Stomach smooth muscle (tissue), 2 donors: ENCODE measurements at regions not wholly inside any gene's neighbourhood (a gene's known extent, or its start where the extent isn't known, plus 50 kb on each side); places are given as distances from the start of the nearest gene placed in this dataset.

Source experiments
- H3K27ac ChIP-seq: one replicate; pipeline ENCODE4 v1.7.0; 2013; ENCODE audit warnings: mild to moderate bottlenecking, low read length, inconsistent platforms
- H3K27me3 ChIP-seq, 2 donors: one replicate each; pipeline ENCODE4 v1.7.0; 2013; ENCODE audit warnings: low read length in 2 of 2; ENCODE audit not compliant: insufficient read depth in 2 of 2, control insufficient read depth in 1 of 2
- H3K36me3 ChIP-seq, 2 donors: one replicate each; pipeline ENCODE4 v1.7.0; 2013; ENCODE audit warnings: low read length in 2 of 2; ENCODE audit not compliant: control insufficient read depth in 2 of 2, insufficient read depth in 2 of 2
- H3K4me1 ChIP-seq: one replicate; pipeline ENCODE4 v1.7.0; 2013; ENCODE audit warnings: low read length; ENCODE audit not compliant: control insufficient read depth, insufficient read depth
- H3K4me3 ChIP-seq, 2 donors: one replicate each; pipeline ENCODE4 v1.7.0; 2013; ENCODE audit warnings: low read length in 2 of 2
- H3K9ac ChIP-seq, 2 donors: one replicate each; pipeline ENCODE4 v1.7.0; 2013; ENCODE audit warnings: low read length in 2 of 2, mild to moderate bottlenecking in 1 of 2
- H3K9me3 ChIP-seq, 2 donors: one replicate each; pipeline ENCODE4 v1.7.0; 2013; ENCODE audit warnings: low read length in 2 of 2; ENCODE audit not compliant: control insufficient read depth in 2 of 2
- donor health status: healthy.
- donor health status: Pancreatic carcinoma.

- no peaks in the 10 kb centered on the region for H3K4me1 ChIP-seq
- no peak overlapping the region for H3K4me3 ChIP-seq
- no peak overlapping the region for H3K27ac ChIP-seq
- no peaks in the 10 kb centered on the region for H3K27me3 ChIP-seq
- no peaks in the 10 kb centered on the region for H3K36me3 ChIP-seq
- H3K9ac ChIP-seq, result no peak overlapping the region
- H3K9me3 ChIP-seq, result no peaks in the 10 kb centered on the region
Measured at GRCh38 chr16:79728048-79728922, 127.7 kb upstream of the MAF start.

- no peaks in the 10 kb centered on the region for H3K9me3 ChIP-seq
- no peak overlapping the region for H3K27ac ChIP-seq
- H3K4me1 ChIP-seq, result peaks cover under 1% of the 10 kb centered on the region
- H3K9ac ChIP-seq, result no peak overlapping the region
- H3K36me3 ChIP-seq, result no peaks in the 10 kb centered on the region
- no peak overlapping the region for H3K4me3 ChIP-seq
- H3K27me3 ChIP-seq, result no peaks in the 10 kb centered on the region
Measured at GRCh38 chr16:79726902-79727301, 126.4 kb upstream of the MAF start.

- Histone ChIP-seq H3K9me3 (no peaks in the 10 kb centered on the region), H3K4me3 (no peak overlapping the region), H3K27ac (no peak overlapping the region), H3K36me3 (no peaks in the 10 kb centered on the region), H3K27me3 (no peaks in the 10 kb centered on the region), H3K9ac (no peak overlapping the region), H3K4me1 (peaks cover 6% of the 10 kb centered on the region)
Measured at GRCh38 chr16:79725051-79725450, 124.5 kb upstream of the MAF start.

GRCh38 chr16:79723583-79724168 lies 123.1 kb upstream of the MAF start:
- Histone ChIP-seq H3K9ac (no peak overlapping the region), H3K27me3 (no peaks in the 10 kb centered on the region), H3K4me3 (no peak overlapping the region), H3K9me3 (no peaks in the 10 kb centered on the region), H3K27ac (no peak overlapping the region), H3K4me1 (peaks cover 6% of the 10 kb centered on the region), H3K36me3 (no peaks in the 10 kb centered on the region)

GRCh38 chr16:79721270-79721669 lies 120.7 kb upstream of the MAF start:
- Histone ChIP-seq H3K27ac (peak overlapping the region; percentile 31), H3K36me3 (no peaks in the 10 kb centered on the region), H3K9ac (no peak overlapping the region), H3K4me1 (peaks cover 6% of the 10 kb centered on the region), H3K27me3 (no peaks in the 10 kb centered on the region), H3K4me3 (no peak overlapping the region), H3K9me3 (no peaks in the 10 kb centered on the region)

- no peaks in the 10 kb centered on the region for H3K9me3 ChIP-seq
- H3K9ac ChIP-seq, result no peak overlapping the region
- no peak overlapping the region for H3K4me3 ChIP-seq
- no peaks in the 10 kb centered on the region for H3K36me3 ChIP-seq
- H3K27me3 ChIP-seq, result no peaks in the 10 kb centered on the region
- H3K27ac ChIP-seq, result no peak overlapping the region
- peaks cover 6% of the 10 kb centered on the region for H3K4me1 ChIP-seq
Measured at GRCh38 chr16:79717333-79718137, 117.0 kb upstream of the MAF start.

GRCh38 chr16:79716645-79717332 lies 116.3 kb upstream of the MAF start:
- Histone ChIP-seq H3K4me3 (no peak overlapping the region), H3K9ac (no peak overlapping the region), H3K27ac (no peak overlapping the region), H3K36me3 (no peaks in the 10 kb centered on the region), H3K9me3 (no peaks in the 10 kb centered on the region), H3K4me1 (peaks cover 4% of the 10 kb centered on the region), H3K27me3 (no peaks in the 10 kb centered on the region)

GRCh38 chr16:79715061-79715460 lies 114.5 kb upstream of the MAF start:
- Histone ChIP-seq H3K4me1 (no peaks in the 10 kb centered on the region), H3K9ac (no peak overlapping the region), H3K27ac (no peak overlapping the region), H3K36me3 (no peaks in the 10 kb centered on the region), H3K27me3 (no peaks in the 10 kb centered on the region), H3K9me3 (no peaks in the 10 kb centered on the region), H3K4me3 (no peak overlapping the region)

GRCh38 chr16:79714440-79714839 lies 113.9 kb upstream of the MAF start:
- no peaks in the 10 kb centered on the region for H3K4me1 ChIP-seq
- no peak overlapping the region for H3K27ac ChIP-seq
- H3K4me3 ChIP-seq, result no peak overlapping the region
- no peak overlapping the region for H3K9ac ChIP-seq
- no peaks in the 10 kb centered on the region for H3K9me3 ChIP-seq
- no peaks in the 10 kb centered on the region for H3K27me3 ChIP-seq
- no peaks in the 10 kb centered on the region for H3K36me3 ChIP-seq

GRCh38 chr16:79713609-79714309 lies 113.2 kb upstream of the MAF start:
- H3K27me3 ChIP-seq, result no peaks in the 10 kb centered on the region
- no peaks in the 10 kb centered on the region for H3K4me1 ChIP-seq
- no peak overlapping the region for H3K9ac ChIP-seq
- H3K36me3 ChIP-seq, result no peaks in the 10 kb centered on the region
- no peak overlapping the region for H3K27ac ChIP-seq
- no peaks in the 10 kb centered on the region for H3K9me3 ChIP-seq
- H3K4me3 ChIP-seq, result no peak overlapping the region
